ENCODE measurements at regions not wholly inside any gene's neighbourhood (a gene's known extent, or its start where the extent isn't known, plus 50 kb on each side); places are given as distances from the start of the nearest gene placed in this dataset.
A peak's percentile ranks its signal among the peaks of the same experiment; 100 is the strongest.
"Not testable (repeated sequence)": the region's sequence is repeated elsewhere in the genome, so short reads cannot be mapped to it uniquely, and the experiment has no call there.

DNA sequence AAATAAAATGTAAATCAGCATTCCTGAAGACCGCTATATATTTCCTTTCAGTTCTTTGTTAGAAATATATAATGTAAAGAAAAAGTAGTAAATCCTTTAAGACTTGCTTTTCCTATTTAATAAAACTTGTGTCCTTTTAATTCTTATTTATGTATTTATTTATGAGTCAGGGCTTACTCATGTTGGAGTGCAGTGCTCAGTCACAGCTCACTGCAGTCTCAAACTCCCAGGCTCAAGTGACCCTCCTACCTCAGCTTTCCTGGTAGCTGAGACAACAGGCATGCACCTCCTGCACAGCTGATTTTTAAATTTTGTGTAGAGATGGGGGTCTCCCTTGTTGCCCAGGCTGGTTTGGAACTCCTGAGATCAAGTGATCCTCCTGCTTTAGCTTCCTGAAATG is 724.5 kb downstream of the ANKRD7 start:
- DNase-seq = no peak

- DNase-seq = not testable (repeated sequence)
Observed at GRCh38 chr7:118956285-118956684, 731.8 kb downstream of the ANKRD7 start.

DNA sequence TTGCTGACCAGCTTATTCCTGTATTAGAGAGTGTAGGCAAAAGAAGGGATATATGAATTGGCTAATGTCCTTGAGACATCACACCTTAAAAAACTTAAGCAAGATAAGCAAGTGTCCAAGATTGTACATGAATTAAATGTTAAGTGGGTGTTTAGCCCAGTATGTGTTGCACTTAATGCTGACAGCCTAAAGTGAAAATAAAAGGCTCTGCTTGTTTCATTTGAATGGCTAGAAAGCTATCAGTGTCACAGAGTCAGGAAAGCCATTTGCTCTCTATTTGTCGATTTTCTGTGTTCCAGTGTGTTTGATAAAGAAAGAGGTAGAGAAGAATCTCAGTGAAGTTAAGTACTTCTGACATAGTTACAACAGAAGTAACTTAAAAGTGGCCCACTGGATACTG is 744.9 kb downstream of the ANKRD7 start:
- no peak for DNase-seq

- DNase-seq = no peak
Observed at GRCh38 chr7:118971706-118972105, 747.2 kb downstream of the ANKRD7 start.

DNA sequence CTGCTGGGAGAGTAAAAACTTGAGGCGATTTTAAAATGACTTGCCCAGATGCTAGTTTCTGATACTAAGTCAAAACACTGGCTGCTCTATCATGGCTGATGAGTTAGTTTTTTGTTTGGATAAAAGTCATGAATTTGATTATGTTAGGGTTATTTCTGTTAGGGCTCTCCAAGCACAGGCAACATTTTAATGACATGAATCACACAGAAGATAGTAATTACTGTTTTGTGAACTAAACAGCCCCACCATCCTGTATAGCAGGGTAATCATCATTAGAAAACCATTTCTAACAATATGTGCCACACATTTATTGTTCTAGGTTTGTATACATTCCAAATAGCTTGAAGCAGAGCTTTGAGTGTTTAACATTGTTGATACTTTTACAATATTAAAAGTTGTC is 750.3 kb downstream of the ANKRD7 start:
- DNase-seq = no peak

- peak; percentile 3 for DNase-seq
Observed at GRCh38 chr7:118995350-118995749, 770.8 kb downstream of the ANKRD7 start.

DNA sequence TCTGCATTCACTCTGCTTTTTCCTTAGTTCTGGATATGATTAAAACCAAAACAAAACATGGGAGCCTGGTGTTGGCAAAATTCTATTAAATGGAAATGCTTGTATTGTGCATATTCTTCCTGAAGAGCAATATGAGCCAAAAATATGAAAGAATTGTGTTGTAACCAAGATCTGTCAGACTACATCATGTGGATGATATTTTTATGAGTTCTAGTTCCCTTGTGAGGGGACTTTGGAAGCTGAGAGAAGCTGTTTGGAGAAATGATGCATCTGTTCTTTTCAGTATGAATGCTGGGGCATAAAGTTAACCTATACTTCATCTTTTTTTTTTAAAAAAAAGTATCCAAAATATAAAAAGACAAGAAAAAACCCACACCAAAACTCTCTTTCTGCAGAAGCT is 782.7 kb downstream of the ANKRD7 start:
- DNase-seq = no peak

GRCh38 chr7:119010635-119011034 is 786.1 kb downstream of the ANKRD7 start:
- DNase-seq = no peak

DNA sequence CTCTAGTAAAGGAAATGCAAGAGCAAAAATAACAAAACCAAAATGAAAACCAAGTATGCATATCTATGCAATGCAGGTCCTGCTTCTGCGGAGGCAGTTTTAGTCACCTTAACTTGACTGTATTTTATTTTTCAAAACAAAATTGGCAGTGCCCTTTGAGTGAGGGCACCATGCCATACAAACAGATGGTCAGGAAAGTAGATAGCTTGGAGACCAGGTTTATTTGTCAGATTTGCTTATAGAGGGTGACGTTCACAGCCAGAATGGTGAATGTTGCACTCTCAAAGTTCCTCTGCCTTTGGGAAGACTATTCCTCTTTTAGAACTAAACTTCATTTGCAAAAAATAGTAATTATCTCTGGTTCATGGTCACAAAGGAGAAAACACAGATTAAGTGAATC is 801.9 kb downstream of the ANKRD7 start:
- no peak for DNase-seq

- no peak for DNase-seq
Observed at GRCh38 chr7:119028736-119029135, 804.2 kb downstream of the ANKRD7 start.

- not testable (repeated sequence) for DNase-seq
Observed at GRCh38 chr7:119032136-119032535, 807.6 kb downstream of the ANKRD7 start.

DNA sequence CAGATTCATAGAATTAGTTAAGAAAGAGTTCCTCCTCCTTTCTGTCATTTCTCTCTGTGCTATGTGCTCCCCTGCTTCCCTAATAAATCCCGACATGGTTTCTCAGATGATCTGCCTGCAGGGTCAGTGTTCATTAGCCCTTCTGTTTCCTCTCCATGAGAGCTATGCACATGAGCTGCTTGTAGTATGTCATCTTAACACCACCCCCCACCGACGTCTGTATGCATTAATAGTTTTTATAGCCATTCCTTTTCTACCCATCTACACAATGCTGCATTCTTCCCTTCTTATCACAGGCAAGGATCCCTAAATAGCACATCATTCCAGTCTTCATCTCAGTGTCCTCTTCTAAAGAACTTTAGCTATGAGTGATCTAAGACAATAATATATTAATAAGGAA is 809.1 kb downstream of the ANKRD7 start:
- no peak for DNase-seq

DNA sequence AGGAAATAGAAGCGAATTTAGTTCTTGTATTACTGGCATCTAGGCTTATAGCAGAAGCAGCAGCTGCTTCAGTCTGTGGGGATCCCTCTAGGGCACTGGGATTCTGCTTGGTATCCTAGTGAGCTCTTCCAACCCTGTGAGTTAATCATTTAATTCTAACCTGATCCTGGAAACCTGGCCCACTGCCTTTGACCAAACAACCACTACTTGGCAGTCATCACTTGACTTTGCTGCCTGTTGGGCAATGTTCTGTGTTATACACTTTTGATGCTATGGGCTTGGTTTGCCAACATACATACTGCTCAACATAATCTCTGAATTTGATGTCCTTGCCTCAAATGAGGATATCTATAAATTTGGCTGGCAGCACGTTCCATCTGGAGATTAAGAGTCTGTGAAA is 813.4 kb downstream of the ANKRD7 start:
- DNase-seq = no peak

- DNase-seq = no peak
Observed at GRCh38 chr7:119046068-119046467, 821.6 kb downstream of the ANKRD7 start.

DNA sequence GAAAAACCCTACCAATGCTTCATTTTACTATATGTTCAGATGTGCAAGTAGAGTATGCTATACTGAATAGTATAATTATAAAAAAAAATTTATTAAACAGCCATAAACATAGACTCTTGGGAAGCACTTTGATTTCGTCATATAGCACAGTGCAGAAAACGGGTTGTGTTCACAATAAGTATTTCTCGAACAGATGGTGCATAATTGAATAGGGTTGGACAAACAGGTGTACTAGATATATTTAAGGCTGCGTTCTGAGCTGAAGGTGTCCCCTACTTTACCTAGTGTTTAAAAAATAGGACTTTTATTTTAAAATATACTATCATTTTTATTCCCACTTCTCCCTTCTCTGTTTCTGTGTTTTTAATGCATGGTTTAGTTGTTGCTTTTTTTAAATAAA is 841.5 kb downstream of the ANKRD7 start:
- DNase-seq = no peak

- DNase-seq = no peak
Observed at GRCh38 chr7:119086026-119086425, 861.5 kb downstream of the ANKRD7 start.

- DNase-seq = no peak
Observed at GRCh38 chr7:119090851-119091250, 866.3 kb downstream of the ANKRD7 start.

DNA sequence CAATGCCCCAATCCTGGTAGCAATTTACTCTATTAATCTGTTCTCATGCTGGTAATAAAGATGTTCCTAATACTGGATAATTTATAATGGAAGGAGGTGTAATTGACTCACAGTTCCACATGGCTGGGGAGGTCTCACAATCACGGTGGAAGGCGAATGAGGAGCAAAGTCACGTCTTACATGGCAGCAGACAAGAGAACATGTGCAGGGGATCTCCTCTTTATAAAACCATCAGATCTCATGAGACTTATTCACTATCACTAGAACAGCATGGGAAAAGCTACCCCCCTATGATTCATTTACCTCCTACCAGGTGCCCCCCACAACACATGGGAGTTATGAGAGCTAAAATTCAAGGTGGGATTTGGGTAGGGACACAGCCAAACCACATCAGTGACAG is 872.2 kb downstream of the ANKRD7 start:
- DNase-seq = no peak

- not testable (repeated sequence) for DNase-seq
Observed at GRCh38 chr7:119100611-119101258, 876.2 kb downstream of the ANKRD7 start.

GRCh38 chr7:119102291-119102690 is 877.8 kb downstream of the ANKRD7 start:
- no peak for DNase-seq

GRCh38 chr7:119105381-119105780 is 880.9 kb downstream of the ANKRD7 start:
- no peak for DNase-seq

- no peak for DNase-seq
Observed at GRCh38 chr7:119123326-119123725, 898.8 kb downstream of the ANKRD7 start.

GRCh38 chr7:119127706-119128105 is 903.2 kb downstream of the ANKRD7 start:
- no peak for DNase-seq

DNA sequence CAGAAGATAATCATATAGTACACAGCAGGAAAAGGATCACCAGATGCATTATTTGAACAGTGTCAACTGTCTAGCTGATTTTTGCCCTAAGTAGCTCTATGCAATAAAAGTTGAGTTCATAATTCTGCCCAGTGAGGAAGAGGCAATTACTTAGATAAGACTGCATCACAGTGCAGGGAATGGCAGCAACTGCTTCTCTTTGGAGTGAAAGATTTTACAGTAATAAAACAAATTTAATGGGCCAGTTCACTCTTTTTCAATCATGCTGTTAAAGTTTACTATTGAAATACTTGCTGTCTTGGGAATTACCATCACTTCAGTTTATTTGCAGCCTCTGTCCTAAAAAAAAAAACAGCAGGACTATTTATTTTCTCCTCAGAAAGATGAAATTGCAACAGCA is 907.9 kb downstream of the ANKRD7 start:
- DNase-seq = no peak

DNA sequence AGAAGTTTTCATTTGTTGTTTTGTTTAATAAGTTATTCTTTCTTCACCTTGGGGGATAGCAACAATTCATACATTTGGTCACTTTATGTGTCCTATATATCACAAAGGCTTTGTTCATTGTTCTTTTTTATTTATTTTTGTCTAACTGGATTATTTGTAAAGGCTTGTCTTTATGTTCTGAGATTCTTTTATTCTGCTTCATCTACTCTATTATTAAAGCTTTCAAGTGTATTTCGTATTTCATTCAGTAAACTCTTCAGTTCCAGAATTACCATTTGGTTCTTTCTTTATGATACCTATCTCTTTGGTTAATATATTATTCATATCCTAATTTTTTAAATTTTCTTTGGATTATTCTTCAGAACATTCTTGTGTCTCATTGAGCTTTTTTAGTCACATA is 942.9 kb downstream of the ANKRD7 start:
- no peak for DNase-seq

- DNase-seq = no peak
Observed at GRCh38 chr7:119172043-119172442, 947.5 kb downstream of the ANKRD7 start.
